ENCODE measurements at regions not wholly inside any gene's neighbourhood (a gene's known extent, or its start where the extent isn't known, plus 50 kb on each side); places are given as distances from the start of the nearest gene placed in this dataset.

DNA sequence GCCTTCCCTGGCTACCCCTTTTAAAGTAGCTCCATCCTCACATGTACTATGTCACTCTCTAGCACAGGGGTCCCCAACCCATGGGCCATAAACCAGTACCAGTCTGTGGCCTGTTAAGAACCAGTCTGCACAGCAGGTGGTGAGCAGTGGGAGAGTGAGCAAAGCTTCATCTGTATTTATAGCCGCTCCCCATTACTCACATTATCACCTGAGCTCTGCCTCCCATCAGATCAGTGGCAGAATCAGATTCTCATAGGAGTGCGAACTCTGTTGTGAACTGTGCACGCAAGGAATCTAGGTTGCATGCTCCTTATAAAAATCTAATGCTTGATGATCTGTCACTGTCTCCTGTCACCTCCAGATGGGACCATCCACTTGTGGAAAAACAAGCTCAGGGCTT is 116.6 kb upstream of the FOXD3 start (continued):
- no peak for TF ChIP-seq POLR2AphosphoS5 (IDR thresholded peaks at IDR 0.05; ENCODE audit: low read depth)
- TF ChIP-seq, protein P1, sequence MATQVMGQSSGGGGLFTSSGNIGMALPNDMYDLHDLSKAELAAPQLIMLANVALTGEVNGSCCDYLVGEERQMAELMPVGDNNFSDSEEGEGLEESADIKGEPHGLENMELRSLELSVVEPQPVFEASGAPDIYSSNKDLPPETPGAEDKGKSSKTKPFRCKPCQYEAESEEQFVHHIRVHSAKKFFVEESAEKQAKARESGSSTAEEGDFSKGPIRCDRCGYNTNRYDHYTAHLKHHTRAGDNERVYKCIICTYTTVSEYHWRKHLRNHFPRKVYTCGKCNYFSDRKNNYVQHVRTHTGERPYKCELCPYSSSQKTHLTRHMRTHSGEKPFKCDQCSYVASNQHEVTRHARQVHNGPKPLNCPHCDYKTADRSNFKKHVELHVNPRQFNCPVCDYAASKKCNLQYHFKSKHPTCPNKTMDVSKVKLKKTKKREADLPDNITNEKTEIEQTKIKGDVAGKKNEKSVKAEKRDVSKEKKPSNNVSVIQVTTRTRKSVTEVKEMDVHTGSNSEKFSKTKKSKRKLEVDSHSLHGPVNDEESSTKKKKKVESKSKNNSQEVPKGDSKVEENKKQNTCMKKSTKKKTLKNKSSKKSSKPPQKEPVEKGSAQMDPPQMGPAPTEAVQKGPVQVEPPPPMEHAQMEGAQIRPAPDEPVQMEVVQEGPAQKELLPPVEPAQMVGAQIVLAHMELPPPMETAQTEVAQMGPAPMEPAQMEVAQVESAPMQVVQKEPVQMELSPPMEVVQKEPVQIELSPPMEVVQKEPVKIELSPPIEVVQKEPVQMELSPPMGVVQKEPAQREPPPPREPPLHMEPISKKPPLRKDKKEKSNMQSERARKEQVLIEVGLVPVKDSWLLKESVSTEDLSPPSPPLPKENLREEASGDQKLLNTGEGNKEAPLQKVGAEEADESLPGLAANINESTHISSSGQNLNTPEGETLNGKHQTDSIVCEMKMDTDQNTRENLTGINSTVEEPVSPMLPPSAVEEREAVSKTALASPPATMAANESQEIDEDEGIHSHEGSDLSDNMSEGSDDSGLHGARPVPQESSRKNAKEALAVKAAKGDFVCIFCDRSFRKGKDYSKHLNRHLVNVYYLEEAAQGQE (IDR thresholded peaks at IDR 0.05; ENCODE audit: unreplicated experiment): no peak
- TF ChIP-seq, protein P2, sequence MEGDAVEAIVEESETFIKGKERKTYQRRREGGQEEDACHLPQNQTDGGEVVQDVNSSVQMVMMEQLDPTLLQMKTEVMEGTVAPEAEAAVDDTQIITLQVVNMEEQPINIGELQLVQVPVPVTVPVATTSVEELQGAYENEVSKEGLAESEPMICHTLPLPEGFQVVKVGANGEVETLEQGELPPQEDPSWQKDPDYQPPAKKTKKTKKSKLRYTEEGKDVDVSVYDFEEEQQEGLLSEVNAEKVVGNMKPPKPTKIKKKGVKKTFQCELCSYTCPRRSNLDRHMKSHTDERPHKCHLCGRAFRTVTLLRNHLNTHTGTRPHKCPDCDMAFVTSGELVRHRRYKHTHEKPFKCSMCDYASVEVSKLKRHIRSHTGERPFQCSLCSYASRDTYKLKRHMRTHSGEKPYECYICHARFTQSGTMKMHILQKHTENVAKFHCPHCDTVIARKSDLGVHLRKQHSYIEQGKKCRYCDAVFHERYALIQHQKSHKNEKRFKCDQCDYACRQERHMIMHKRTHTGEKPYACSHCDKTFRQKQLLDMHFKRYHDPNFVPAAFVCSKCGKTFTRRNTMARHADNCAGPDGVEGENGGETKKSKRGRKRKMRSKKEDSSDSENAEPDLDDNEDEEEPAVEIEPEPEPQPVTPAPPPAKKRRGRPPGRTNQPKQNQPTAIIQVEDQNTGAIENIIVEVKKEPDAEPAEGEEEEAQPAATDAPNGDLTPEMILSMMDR (conservative IDR thresholded peaks at IDR 0.05; ENCODE audit: low read depth in 2 of 2): no peak
- no peak for TF ChIP-seq ZNF114 (CRISPR knock-in tag; IDR thresholded peaks at IDR 0.05)
- no peak for TF ChIP-seq JUNB (IDR thresholded peaks at IDR 0.05; ENCODE audit: unreplicated experiment)
- no peak for TF ChIP-seq ZNF331 (CRISPR knock-in tag; IDR thresholded peaks at IDR 0.05; ENCODE audit: low read depth)
- TF ChIP-seq CREB1 (CRISPR knock-in tag; IDR thresholded peaks at IDR 0.05; ENCODE audit: low read depth): no peak
- no peak for TF ChIP-seq STAT1 (IDR thresholded peaks at IDR 0.05; ENCODE audit: unreplicated experiment)

DNA sequence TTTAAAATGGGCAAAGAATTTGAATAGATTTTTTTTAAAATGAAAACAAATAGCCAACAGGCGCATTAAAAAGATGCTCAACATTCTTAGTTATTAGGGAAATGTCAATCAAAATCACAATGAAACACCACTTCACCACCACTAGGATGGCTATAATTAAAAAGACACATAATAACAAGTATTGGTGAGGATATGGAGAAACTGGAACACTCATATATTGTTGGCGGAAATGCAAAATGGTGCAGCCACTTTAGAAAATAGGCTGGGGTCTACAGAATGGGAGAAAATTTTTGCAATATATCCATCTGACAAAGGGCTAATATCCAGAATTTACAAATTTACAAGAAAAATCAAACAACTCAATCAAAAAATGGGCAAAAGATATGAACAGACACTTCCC is 107.8 kb upstream of the FOXD3 start:
- H3K36me3 Mint-ChIP-seq (ENCODE audit: low read depth): peaks cover 8% of the 10 kb centered on the region; the same call in 2 of the 3 replicates
- Histone ChIP-seq H3K79me2 (replicated peaks; ENCODE audit: insufficient read depth) (no peaks in the 10 kb centered on the region), H3K4me2 (no peak overlapping the region), H3F3A (replicated peaks; ENCODE audit: low read depth) (no peaks in the 10 kb centered on the region; the same call in 1 of the 2 replicates), H3K36me3 (ENCODE audit: insufficient read depth) (no peaks in the 10 kb centered on the region), H2AFZ (no peak overlapping the region), H3K4me1 (ENCODE audit: insufficient read depth) (peaks cover 9% of the 10 kb centered on the region), H3K27ac (ENCODE audit: low read depth) (no peak overlapping the region), H3K4me3 (no peak overlapping the region), H3K27me3 (ENCODE audit: insufficient read depth) (no peaks in the 10 kb centered on the region), H3K9me2 (ENCODE audit: insufficient read depth) (no peaks in the 10 kb centered on the region), H4K20me1 (replicated peaks; ENCODE audit: insufficient read depth) (no peaks in the 10 kb centered on the region)
- H3K4me3 Mint-ChIP-seq: no peak overlapping the region
- H3K27ac Mint-ChIP-seq: no peak overlapping the region
- peaks cover 9% of the 10 kb centered on the region for H3K4me1 Mint-ChIP-seq
- peaks cover 12% of the 10 kb centered on the region; the same call in 2 of the 3 replicates for H3K9me3 Mint-ChIP-seq
- no peak for ATAC-seq
- H3K27me3 Mint-ChIP-seq (ENCODE audit: insufficient read depth, low read depth, poor library complexity): peaks cover 2% of the 10 kb centered on the region
- no peak for DNase-seq (ENCODE audit: low spot score)
- TF ChIP-seq, protein P3, sequence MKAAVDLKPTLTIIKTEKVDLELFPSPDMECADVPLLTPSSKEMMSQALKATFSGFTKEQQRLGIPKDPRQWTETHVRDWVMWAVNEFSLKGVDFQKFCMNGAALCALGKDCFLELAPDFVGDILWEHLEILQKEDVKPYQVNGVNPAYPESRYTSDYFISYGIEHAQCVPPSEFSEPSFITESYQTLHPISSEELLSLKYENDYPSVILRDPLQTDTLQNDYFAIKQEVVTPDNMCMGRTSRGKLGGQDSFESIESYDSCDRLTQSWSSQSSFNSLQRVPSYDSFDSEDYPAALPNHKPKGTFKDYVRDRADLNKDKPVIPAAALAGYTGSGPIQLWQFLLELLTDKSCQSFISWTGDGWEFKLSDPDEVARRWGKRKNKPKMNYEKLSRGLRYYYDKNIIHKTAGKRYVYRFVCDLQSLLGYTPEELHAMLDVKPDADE (IDR thresholded peaks at IDR 0.05): no peak
- TF ChIP-seq CREB1 (CRISPR knock-in tag; IDR thresholded peaks at IDR 0.05; ENCODE audit: low read depth) (no peak), ZNF114 (CRISPR knock-in tag; IDR thresholded peaks at IDR 0.05) (no peak), ZNF331 (CRISPR knock-in tag; IDR thresholded peaks at IDR 0.05; ENCODE audit: low read depth) (no peak), JUNB (IDR thresholded peaks at IDR 0.05; ENCODE audit: unreplicated experiment) (no peak)
- TF ChIP-seq, protein P4, sequence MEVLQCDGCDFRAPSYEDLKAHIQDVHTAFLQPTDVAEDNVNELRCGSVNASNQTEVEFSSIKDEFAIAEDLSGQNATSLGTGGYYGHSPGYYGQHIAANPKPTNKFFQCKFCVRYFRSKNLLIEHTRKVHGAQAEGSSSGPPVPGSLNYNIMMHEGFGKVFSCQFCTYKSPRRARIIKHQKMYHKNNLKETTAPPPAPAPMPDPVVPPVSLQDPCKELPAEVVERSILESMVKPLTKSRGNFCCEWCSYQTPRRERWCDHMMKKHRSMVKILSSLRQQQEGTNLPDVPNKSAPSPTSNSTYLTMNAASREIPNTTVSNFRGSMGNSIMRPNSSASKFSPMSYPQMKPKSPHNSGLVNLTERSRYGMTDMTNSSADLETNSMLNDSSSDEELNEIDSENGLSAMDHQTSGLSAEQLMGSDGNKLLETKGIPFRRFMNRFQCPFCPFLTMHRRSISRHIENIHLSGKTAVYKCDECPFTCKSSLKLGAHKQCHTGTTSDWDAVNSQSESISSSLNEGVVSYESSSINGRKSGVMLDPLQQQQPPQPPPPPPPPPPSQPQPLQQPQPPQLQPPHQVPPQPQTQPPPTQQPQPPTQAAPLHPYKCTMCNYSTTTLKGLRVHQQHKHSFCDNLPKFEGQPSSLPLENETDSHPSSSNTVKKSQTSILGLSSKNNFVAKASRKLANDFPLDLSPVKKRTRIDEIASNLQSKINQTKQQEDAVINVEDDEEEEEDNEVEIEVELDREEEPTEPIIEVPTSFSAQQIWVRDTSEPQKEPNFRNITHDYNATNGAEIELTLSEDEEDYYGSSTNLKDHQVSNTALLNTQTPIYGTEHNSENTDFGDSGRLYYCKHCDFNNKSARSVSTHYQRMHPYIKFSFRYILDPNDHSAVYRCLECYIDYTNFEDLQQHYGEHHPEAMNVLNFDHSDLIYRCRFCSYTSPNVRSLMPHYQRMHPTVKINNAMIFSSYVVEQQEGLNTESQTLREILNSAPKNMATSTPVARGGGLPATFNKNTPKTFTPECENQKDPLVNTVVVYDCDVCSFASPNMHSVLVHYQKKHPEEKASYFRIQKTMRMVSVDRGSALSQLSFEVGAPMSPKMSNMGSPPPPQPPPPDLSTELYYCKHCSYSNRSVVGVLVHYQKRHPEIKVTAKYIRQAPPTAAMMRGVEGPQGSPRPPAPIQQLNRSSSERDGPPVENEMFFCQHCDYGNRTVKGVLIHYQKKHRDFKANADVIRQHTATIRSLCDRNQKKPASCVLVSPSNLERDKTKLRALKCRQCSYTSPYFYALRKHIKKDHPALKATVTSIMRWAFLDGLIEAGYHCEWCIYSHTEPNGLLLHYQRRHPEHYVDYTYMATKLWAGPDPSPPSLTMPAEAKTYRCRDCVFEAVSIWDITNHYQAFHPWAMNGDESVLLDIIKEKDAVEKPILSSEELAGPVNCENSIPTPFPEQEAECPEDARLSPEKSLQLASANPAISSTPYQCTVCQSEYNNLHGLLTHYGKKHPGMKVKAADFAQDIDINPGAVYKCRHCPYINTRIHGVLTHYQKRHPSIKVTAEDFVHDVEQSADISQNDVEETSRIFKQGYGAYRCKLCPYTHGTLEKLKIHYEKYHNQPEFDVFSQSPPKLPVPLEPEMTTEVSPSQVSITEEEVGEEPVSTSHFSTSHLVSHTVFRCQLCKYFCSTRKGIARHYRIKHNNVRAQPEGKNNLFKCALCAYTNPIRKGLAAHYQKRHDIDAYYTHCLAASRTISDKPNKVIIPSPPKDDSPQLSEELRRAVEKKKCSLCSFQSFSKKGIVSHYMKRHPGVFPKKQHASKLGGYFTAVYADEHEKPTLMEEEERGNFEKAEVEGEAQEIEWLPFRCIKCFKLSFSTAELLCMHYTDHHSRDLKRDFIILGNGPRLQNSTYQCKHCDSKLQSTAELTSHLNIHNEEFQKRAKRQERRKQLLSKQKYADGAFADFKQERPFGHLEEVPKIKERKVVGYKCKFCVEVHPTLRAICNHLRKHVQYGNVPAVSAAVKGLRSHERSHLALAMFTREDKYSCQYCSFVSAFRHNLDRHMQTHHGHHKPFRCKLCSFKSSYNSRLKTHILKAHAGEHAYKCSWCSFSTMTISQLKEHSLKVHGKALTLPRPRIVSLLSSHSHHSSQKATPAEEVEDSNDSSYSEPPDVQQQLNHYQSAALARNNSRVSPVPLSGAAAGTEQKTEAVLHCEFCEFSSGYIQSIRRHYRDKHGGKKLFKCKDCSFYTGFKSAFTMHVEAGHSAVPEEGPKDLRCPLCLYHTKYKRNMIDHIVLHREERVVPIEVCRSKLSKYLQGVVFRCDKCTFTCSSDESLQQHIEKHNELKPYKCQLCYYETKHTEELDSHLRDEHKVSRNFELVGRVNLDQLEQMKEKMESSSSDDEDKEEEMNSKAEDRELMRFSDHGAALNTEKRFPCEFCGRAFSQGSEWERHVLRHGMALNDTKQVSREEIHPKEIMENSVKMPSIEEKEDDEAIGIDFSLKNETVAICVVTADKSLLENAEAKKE (CRISPR knock-in tag; IDR thresholded peaks at IDR 0.05): no peak
- TF ChIP-seq, protein P2 (conservative IDR thresholded peaks at IDR 0.05; ENCODE audit: low read depth in 2 of 2): no peak
